CD14-positive monocyte (primary cell): ENCODE measurements at regions not wholly inside any gene's neighbourhood (a gene's known extent, or its start where the extent isn't known, plus 50 kb on each side); places are given as distances from the start of the nearest gene placed in this dataset.

ENCODE experiments used
- DNase-seq, 3 donors: peaks; one replicate each; pipeline ENCODE4 v3.0.0-alpha.2; 2011 to 2022
- H2AFZ ChIP-seq: 2 replicates; pipeline ENCODE4 v1.6.0; 2012; ENCODE audit warnings: mild to moderate bottlenecking, low read depth, low read length, inconsistent platforms; ENCODE audit not compliant: insufficient read depth, poor library complexity, severe bottlenecking
- H3K27ac ChIP-seq, 2 donors: 1 replicate in 1 of 2; 2 replicates in 1 of 2; pipeline ENCODE4 v1.5.1; 2012 to 2013; ENCODE audit warnings: low read length in 2 of 2, control low read depth in 1 of 2, inconsistent platforms in 1 of 2, low read depth in 1 of 2, mild to moderate bottlenecking in 1 of 2
- H3K27me3 ChIP-seq, 2 donors: one replicate each; pipeline versions ENCODE4 v1.6.0 to v1.6.1; 2011 to 2013; ENCODE audit warnings: low read length in 2 of 2; ENCODE audit not compliant: control insufficient read depth in 2 of 2, insufficient read depth in 2 of 2
- H3K36me3 ChIP-seq, 2 donors: replicated peaks in 1 of 2; 1 replicate in 1 of 2; 2 replicates in 1 of 2; pipeline versions ENCODE4 v1.5.1 to v1.6.1; 2012 to 2013; ENCODE audit warnings: low read length in 2 of 2, control low read depth in 1 of 2, inconsistent platforms in 1 of 2, mild to moderate bottlenecking in 1 of 2; ENCODE audit not compliant: insufficient read depth in 2 of 2, control insufficient read depth in 1 of 2
- H3K4me1 ChIP-seq, 2 donors: 1 replicate in 1 of 2; 2 replicates in 1 of 2; pipeline versions ENCODE4 v1.5.1 to v1.6.1; 2012 to 2013; ENCODE audit warnings: low read length in 2 of 2, control low read depth in 1 of 2, inconsistent platforms in 1 of 2, mild to moderate bottlenecking in 1 of 2, moderate library complexity in 1 of 2; ENCODE audit not compliant: insufficient read depth in 2 of 2, control insufficient read depth in 1 of 2
- H3K4me2 ChIP-seq: replicated peaks from 2 replicates; pipeline ENCODE3; 2012; ENCODE audit warnings: low read length, moderate library complexity, mild to moderate bottlenecking; ENCODE audit not compliant: poor library complexity, severe bottlenecking; ENCODE audit errors: extremely low read depth
- H3K4me3 ChIP-seq, 3 experiments: fragments of 200-600 bp in 1 of 3; sonication (generic) in 1 of 3; replicated peaks in 1 of 3; 1 replicate in 2 of 3; 2 replicates in 1 of 3; pipeline ENCODE4 v1.5.1; 2011 to 2013; ENCODE audit warnings: low read length in 3 of 3, mild to moderate bottlenecking in 3 of 3, control low read depth in 2 of 3, low read depth in 2 of 3, inconsistent platforms in 1 of 3, moderate library complexity in 1 of 3
- H3K79me2 ChIP-seq: 2 replicates; pipeline ENCODE4 v1.6.0; 2012; ENCODE audit warnings: mild to moderate bottlenecking, control low read depth, inconsistent platforms, low read length, moderate library complexity; ENCODE audit not compliant: insufficient read depth
- H3K9ac ChIP-seq: 2 replicates; pipeline ENCODE4 v1.6.0; 2017; ENCODE audit warnings: low read length, mild to moderate bottlenecking; ENCODE audit not compliant: insufficient read depth, poor library complexity, severe bottlenecking
- H3K9me3 ChIP-seq, 2 donors: replicated peaks in 1 of 2; 1 replicate in 1 of 2; 2 replicates in 1 of 2; pipeline versions ENCODE4 v1.5.1 to v1.6.1; 2012 to 2013; ENCODE audit warnings: low read length in 2 of 2, control low read depth in 1 of 2; ENCODE audit not compliant: control insufficient read depth in 1 of 2, insufficient read depth in 1 of 2
- H4K20me1 ChIP-seq: 2 replicates; pipeline ENCODE4 v1.6.0; 2012; ENCODE audit warnings: mild to moderate bottlenecking, low read length, control low read depth, moderate library complexity; ENCODE audit not compliant: insufficient read depth
- H3K27ac Mint-ChIP-seq, 7 donors: one replicate each; pipeline ENCODE4 v1.8.0; 2020; ENCODE audit warnings: mild to moderate bottlenecking in 7 of 7, mixed read lengths in 7 of 7, moderate library complexity in 6 of 7, inconsistent platforms in 2 of 7
- H3K27me3 Mint-ChIP-seq, 3 donors: one replicate each; pipeline ENCODE4 v1.8.0; 2021 to 2022; ENCODE audit warnings: low read depth in 3 of 3, mild to moderate bottlenecking in 3 of 3, mixed read lengths in 3 of 3, moderate library complexity in 3 of 3, inconsistent platforms in 1 of 3
- H3K36me3 Mint-ChIP-seq, 2 donors: one replicate each; pipeline ENCODE4 v1.8.0; 2020; ENCODE audit warnings: mixed read lengths in 2 of 2, inconsistent platforms in 1 of 2, mild to moderate bottlenecking in 1 of 2
- H3K4me1 Mint-ChIP-seq: one replicate; pipeline ENCODE4 v1.8.0; 2020; ENCODE audit warnings: mild to moderate bottlenecking, mixed read lengths
- H3K4me3 Mint-ChIP-seq, 2 donors: one replicate each; pipeline ENCODE4 v1.8.0; 2020; ENCODE audit warnings: mild to moderate bottlenecking in 2 of 2, mixed read lengths in 2 of 2, moderate library complexity in 1 of 2
- H3K9me3 Mint-ChIP-seq, 7 donors: one replicate each; pipeline ENCODE4 v1.8.0; 2020 to 2022; ENCODE audit warnings: mixed read lengths in 7 of 7, mild to moderate bottlenecking in 6 of 7, moderate library complexity in 6 of 7, inconsistent platforms in 2 of 7
- WGBS: methylation state at CpG from one replicate; pipeline ENCODE4 v1.1.5; 2013; ENCODE audit warnings: missing lambda C conversion rate; ENCODE audit not compliant: insufficient coverage; 5-methylcytosine and 5-hydroxymethylcytosine counted together
- intact Hi-C, 2 donors: fragments of 100-400 bp; cut with micrococcal nuclease; formaldehyde crosslinking; loops; one replicate each; pipeline versions ENCODE4 v1.15.0 to v1.15.1; 2023
- TF ChIP-seq, protein P1 (sequence below): fragments of 200-600 bp; IDR thresholded peaks from one replicate; pipeline ENCODE4 v1.8.0; 2022; ENCODE audit warnings: antibody characterized with exemption, mild to moderate bottlenecking

DNA sequence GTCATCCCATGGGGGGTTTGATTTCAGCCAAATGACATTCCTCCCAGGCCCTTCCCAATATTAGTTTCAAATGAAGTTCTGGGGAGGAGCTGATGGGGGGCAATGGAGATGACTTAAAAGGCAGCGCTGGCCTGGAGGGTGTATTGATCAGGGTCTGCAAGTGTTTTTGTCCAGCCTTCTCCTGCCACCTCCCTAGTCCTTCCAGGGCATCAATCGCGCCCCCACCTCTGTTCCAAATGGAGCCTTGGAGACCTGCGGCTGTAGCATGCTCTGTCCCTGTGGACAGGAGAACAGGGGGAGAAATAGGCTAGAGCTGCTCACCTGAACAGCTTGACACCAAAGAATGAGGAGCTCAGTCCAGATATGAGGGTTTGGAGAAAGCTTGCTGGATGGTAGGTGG, 386.8 kb upstream of the PODXL start:
- intact Hi-C loops: no loop called here
- Histone ChIP-seq H3K36me3 (no peaks in the 10 kb centered on the region), H3K4me3 (no peak overlapping the region), H3K4me2 (no peak overlapping the region), H2AFZ (no peak overlapping the region), H3K9ac (no peak overlapping the region), H3K79me2 (no peaks in the 10 kb centered on the region), H3K27ac (no peak overlapping the region), H3K9me3 (no peaks in the 10 kb centered on the region), H3K4me1 (no peaks in the 10 kb centered on the region), H3K27me3 (peaks cover 0 to 14% of the 10 kb centered on the region in 2 donors), H4K20me1 (no peaks in the 10 kb centered on the region)
- H3K9me3 Mint-ChIP-seq: peaks cover 0 to 2% (median 1%) of the 10 kb centered on the region in 7 donors
- 100% methylated on average over 2 of the region's 4 CpGs for WGBS
- H3K36me3 Mint-ChIP-seq: no peaks in the 10 kb centered on the region
- no peak overlapping the region for H3K4me3 Mint-ChIP-seq
- TF ChIP-seq, protein P1, sequence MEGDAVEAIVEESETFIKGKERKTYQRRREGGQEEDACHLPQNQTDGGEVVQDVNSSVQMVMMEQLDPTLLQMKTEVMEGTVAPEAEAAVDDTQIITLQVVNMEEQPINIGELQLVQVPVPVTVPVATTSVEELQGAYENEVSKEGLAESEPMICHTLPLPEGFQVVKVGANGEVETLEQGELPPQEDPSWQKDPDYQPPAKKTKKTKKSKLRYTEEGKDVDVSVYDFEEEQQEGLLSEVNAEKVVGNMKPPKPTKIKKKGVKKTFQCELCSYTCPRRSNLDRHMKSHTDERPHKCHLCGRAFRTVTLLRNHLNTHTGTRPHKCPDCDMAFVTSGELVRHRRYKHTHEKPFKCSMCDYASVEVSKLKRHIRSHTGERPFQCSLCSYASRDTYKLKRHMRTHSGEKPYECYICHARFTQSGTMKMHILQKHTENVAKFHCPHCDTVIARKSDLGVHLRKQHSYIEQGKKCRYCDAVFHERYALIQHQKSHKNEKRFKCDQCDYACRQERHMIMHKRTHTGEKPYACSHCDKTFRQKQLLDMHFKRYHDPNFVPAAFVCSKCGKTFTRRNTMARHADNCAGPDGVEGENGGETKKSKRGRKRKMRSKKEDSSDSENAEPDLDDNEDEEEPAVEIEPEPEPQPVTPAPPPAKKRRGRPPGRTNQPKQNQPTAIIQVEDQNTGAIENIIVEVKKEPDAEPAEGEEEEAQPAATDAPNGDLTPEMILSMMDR: no peak
- peak overlapping the region in 2 of 7 donors; percentile 53 to 69 for H3K27ac Mint-ChIP-seq
- no peak for DNase-seq
- H3K27me3 Mint-ChIP-seq: peaks cover 16 to 26% (median 18%) of the 10 kb centered on the region in 3 donors
- no peaks in the 10 kb centered on the region for H3K4me1 Mint-ChIP-seq

DNA sequence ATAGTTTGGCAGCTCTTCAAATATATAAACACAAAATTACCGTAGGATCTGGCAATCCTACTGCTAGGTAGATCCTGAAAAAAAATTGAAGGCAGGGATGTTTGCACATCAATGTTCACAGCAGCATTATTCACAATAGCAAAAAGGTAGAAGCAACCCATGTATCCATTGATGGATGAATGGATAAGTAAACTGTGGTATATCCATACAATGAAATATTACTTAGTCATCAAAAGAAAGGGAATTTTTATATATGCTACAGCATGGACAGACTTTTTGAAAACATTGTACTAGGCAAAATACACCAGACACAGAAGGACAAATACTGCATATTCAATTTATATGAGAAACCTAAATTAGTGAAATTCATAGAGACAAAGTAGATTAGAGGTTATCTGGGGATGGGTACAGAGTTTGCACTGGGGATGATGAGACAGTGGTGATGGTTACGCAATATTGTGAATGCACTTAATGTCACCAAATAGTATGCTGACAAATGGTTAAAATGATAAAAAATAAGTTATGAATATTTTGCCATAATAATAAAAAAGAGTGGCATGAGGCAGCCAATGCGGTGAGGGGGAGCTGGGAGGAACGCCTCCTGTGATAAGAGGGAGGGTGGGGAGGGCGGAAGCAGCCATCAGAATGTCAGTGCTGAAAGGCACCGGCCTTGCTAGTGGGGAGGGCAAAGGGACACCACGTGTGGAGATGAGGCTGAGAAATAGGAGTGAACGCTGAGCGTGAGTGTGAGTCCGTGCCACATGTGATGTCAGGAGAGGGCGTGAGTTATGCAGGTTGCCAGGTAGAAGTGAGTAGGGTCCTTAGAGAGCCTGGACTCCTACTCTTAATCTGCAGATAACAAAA, 386.1 kb upstream of the PODXL start:
- Histone ChIP-seq H3K9me3 (no peaks in the 10 kb centered on the region), H3K4me2 (no peak overlapping the region), H2AFZ (no peak overlapping the region), H3K9ac (no peak overlapping the region), H3K36me3 (no peaks in the 10 kb centered on the region), H3K4me1 (no peaks in the 10 kb centered on the region), H4K20me1 (no peaks in the 10 kb centered on the region), H3K27ac (no peak overlapping the region), H3K27me3 (peaks cover 0 to 14% of the 10 kb centered on the region in 2 donors), H3K4me3 (no peak overlapping the region), H3K79me2 (no peaks in the 10 kb centered on the region)
- TF ChIP-seq, protein P1: no peak
- H3K27me3 Mint-ChIP-seq: peaks cover 13 to 24% (median 18%) of the 10 kb centered on the region in 3 donors
- H3K4me1 Mint-ChIP-seq: no peaks in the 10 kb centered on the region
- 82% methylated on average over 5 of the region's 11 CpGs for WGBS
- intact Hi-C loops: no loop called here
- no peak overlapping the region for H3K27ac Mint-ChIP-seq
- no peak overlapping the region for H3K4me3 Mint-ChIP-seq
- H3K36me3 Mint-ChIP-seq: no peaks in the 10 kb centered on the region
- peaks cover 0 to 5% (median 1%) of the 10 kb centered on the region in 7 donors for H3K9me3 Mint-ChIP-seq
- no peak for DNase-seq
